T-helper 2 cell treated with Interferon-gamma antibody and Interleukin-4, amounts not matched to agents 5 μg/mL and 100 μg/mL, for 36 hours (primary cell): ENCODE measurements at regions not wholly inside any gene's neighbourhood (a gene's known extent, or its start where the extent isn't known, plus 50 kb on each side); places are given as distances from the start of the nearest gene placed in this dataset.
"Not testable (repeated sequence)": the region's sequence is repeated elsewhere in the genome, so short reads cannot be mapped to it uniquely, and the experiment has no call there.

Experiments
- DNase-seq: peaks from one replicate; pipeline ENCODE4 v3.0.0; 2021; ENCODE audit warnings: low spot score
- H3K27ac Mint-ChIP-seq: one replicate; pipeline ENCODE4 v1.8.0; 2021; ENCODE audit warnings: mild to moderate bottlenecking, mixed read lengths
- H3K27me3 Mint-ChIP-seq: one replicate; pipeline ENCODE4 v1.8.0; 2021; ENCODE audit warnings: low read depth, mixed read lengths
- H3K36me3 Mint-ChIP-seq: one replicate; pipeline ENCODE4 v1.8.0; 2021; ENCODE audit warnings: low read depth, mixed read lengths
- H3K4me1 Mint-ChIP-seq: one replicate; pipeline ENCODE4 v1.8.0; 2021; ENCODE audit warnings: low read depth, mixed read lengths
- H3K4me3 Mint-ChIP-seq: one replicate; pipeline ENCODE4 v1.8.0; 2022; ENCODE audit warnings: mild to moderate bottlenecking, moderate library complexity, mixed read lengths
- H3K9me3 Mint-ChIP-seq: one replicate; pipeline ENCODE4 v1.8.0; 2021; ENCODE audit warnings: mixed read lengths

- no peak for DNase-seq
- H3K4me3 Mint-ChIP-seq = no peak overlapping the region
- no peaks in the 10 kb centered on the region for H3K36me3 Mint-ChIP-seq
- no peak overlapping the region for H3K27ac Mint-ChIP-seq
- H3K9me3 Mint-ChIP-seq = no peaks in the 10 kb centered on the region
- H3K4me1 Mint-ChIP-seq = no peaks in the 10 kb centered on the region
- peaks cover 78% of the 10 kb centered on the region for H3K27me3 Mint-ChIP-seq
Measured at GRCh38 chr12:107859367-107859766, 84.9 kb downstream of the ASCL4 start.

- Mint-ChIP-seq H3K27ac (no peak overlapping the region), H3K27me3 (peaks cover 57% of the 10 kb centered on the region), H3K9me3 (no peaks in the 10 kb centered on the region), H3K36me3 (no peaks in the 10 kb centered on the region), H3K4me3 (no peak overlapping the region), H3K4me1 (no peaks in the 10 kb centered on the region)
- DNase-seq = no peak
Measured at GRCh38 chr12:107864235-107864634, 89.7 kb downstream of the ASCL4 start.

- H3K27me3 Mint-ChIP-seq = peaks cover 57% of the 10 kb centered on the region
- H3K36me3 Mint-ChIP-seq, H3K9me3 Mint-ChIP-seq, DNase-seq, H3K4me1 Mint-ChIP-seq, H3K27ac Mint-ChIP-seq, H3K4me3 Mint-ChIP-seq: not testable (repeated sequence)
Measured at GRCh38 chr12:107864727-107865126, 90.2 kb downstream of the ASCL4 start.

GRCh38 chr12:107873223-107873622 lies 98.7 kb downstream of the ASCL4 start:
- H3K36me3 Mint-ChIP-seq = no peaks in the 10 kb centered on the region

GRCh38 chr12:107875786-107876185 lies 101.3 kb downstream of the ASCL4 start:
- Mint-ChIP-seq H3K4me3 (no peak overlapping the region), H3K9me3 (no peaks in the 10 kb centered on the region), H3K27me3 (peaks cover 4% of the 10 kb centered on the region), H3K36me3 (no peaks in the 10 kb centered on the region), H3K27ac (no peak overlapping the region), H3K4me1 (no peaks in the 10 kb centered on the region)
- DNase-seq = no peak

More at GRCh38 chr12:107873223-107873622, 98.7 kb downstream of the ASCL4 start:
- no peak for DNase-seq
- no peak overlapping the region for H3K4me3 Mint-ChIP-seq
- H3K9me3 Mint-ChIP-seq = no peaks in the 10 kb centered on the region
- H3K4me1 Mint-ChIP-seq = no peaks in the 10 kb centered on the region
- no peak overlapping the region for H3K27ac Mint-ChIP-seq
- H3K27me3 Mint-ChIP-seq = peaks cover 11% of the 10 kb centered on the region

- Mint-ChIP-seq H3K4me3 (no peak overlapping the region), H3K4me1 (peaks cover 2% of the 10 kb centered on the region), H3K27ac (no peak overlapping the region), H3K27me3 (peaks cover 8% of the 10 kb centered on the region), H3K36me3 (no peaks in the 10 kb centered on the region), H3K9me3 (no peaks in the 10 kb centered on the region)
- DNase-seq = peak; percentile 15
Measured at GRCh38 chr12:107884769-107885694, 110.5 kb downstream of the ASCL4 start.

- no peak overlapping the region for H3K4me3 Mint-ChIP-seq
- peaks cover 6% of the 10 kb centered on the region for H3K27me3 Mint-ChIP-seq
- H3K27ac Mint-ChIP-seq = no peak overlapping the region
- no peak for DNase-seq
- no peaks in the 10 kb centered on the region for H3K36me3 Mint-ChIP-seq
- peaks cover 2% of the 10 kb centered on the region for H3K4me1 Mint-ChIP-seq
- no peaks in the 10 kb centered on the region for H3K9me3 Mint-ChIP-seq
Measured at GRCh38 chr12:107888789-107889188, 114.3 kb downstream of the ASCL4 start.

GRCh38 chr12:107891967-107892366 lies 117.5 kb downstream of the ASCL4 start:
- H3K27me3 Mint-ChIP-seq = no peaks in the 10 kb centered on the region
- no peak overlapping the region for H3K4me3 Mint-ChIP-seq
- H3K4me1 Mint-ChIP-seq = no peaks in the 10 kb centered on the region
- H3K27ac Mint-ChIP-seq = no peak overlapping the region
- no peaks in the 10 kb centered on the region for H3K9me3 Mint-ChIP-seq
- no peak for DNase-seq
- no peaks in the 10 kb centered on the region for H3K36me3 Mint-ChIP-seq

- Mint-ChIP-seq H3K9me3 (no peaks in the 10 kb centered on the region), H3K36me3 (no peaks in the 10 kb centered on the region), H3K4me1 (no peaks in the 10 kb centered on the region), H3K4me3 (no peak overlapping the region), H3K27me3 (peaks cover 6% of the 10 kb centered on the region), H3K27ac (no peak overlapping the region)
- no peak for DNase-seq
Measured at GRCh38 chr12:107894589-107894988, 120.1 kb downstream of the ASCL4 start.

- H3K4me3 Mint-ChIP-seq = no peak overlapping the region
- H3K36me3 Mint-ChIP-seq = no peaks in the 10 kb centered on the region
- no peaks in the 10 kb centered on the region for H3K9me3 Mint-ChIP-seq
- H3K27ac Mint-ChIP-seq = no peak overlapping the region
- H3K27me3 Mint-ChIP-seq = peaks cover 6% of the 10 kb centered on the region
- DNase-seq = no peak
- no peaks in the 10 kb centered on the region for H3K4me1 Mint-ChIP-seq
Measured at GRCh38 chr12:107895966-107896365, 121.5 kb downstream of the ASCL4 start.

- no peak overlapping the region for H3K4me3 Mint-ChIP-seq
- H3K4me1 Mint-ChIP-seq = peaks cover 15% of the 10 kb centered on the region
- no peak overlapping the region for H3K27ac Mint-ChIP-seq
- no peaks in the 10 kb centered on the region for H3K9me3 Mint-ChIP-seq
- DNase-seq = no peak
- H3K27me3 Mint-ChIP-seq = peaks cover 20% of the 10 kb centered on the region
- H3K36me3 Mint-ChIP-seq = no peaks in the 10 kb centered on the region
Measured at GRCh38 chr12:107900588-107900987, 126.1 kb downstream of the ASCL4 start.

GRCh38 chr12:107903341-107904061 lies 129.0 kb downstream of the ASCL4 start:
- H3K4me3 Mint-ChIP-seq = peak overlapping the region; percentile 80

GRCh38 chr12:107906707-107907106 lies 132.2 kb downstream of the ASCL4 start:
- Mint-ChIP-seq H3K4me3 (no peak overlapping the region), H3K27ac (no peak overlapping the region), H3K27me3 (peaks cover 49% of the 10 kb centered on the region), H3K4me1 (peaks cover 15% of the 10 kb centered on the region), H3K36me3 (no peaks in the 10 kb centered on the region), H3K9me3 (no peaks in the 10 kb centered on the region)
- no peak for DNase-seq

More at GRCh38 chr12:107903341-107904061, 129.0 kb downstream of the ASCL4 start:
- peaks cover 36% of the 10 kb centered on the region for H3K27me3 Mint-ChIP-seq
- no peaks in the 10 kb centered on the region for H3K9me3 Mint-ChIP-seq
- H3K27ac Mint-ChIP-seq = peak overlapping the region; percentile 62
- DNase-seq = peak; percentile 83
- H3K36me3 Mint-ChIP-seq = no peaks in the 10 kb centered on the region
- peaks cover 15% of the 10 kb centered on the region for H3K4me1 Mint-ChIP-seq

GRCh38 chr12:107912421-107913004 lies 138.0 kb downstream of the ASCL4 start:
- H3K27me3 Mint-ChIP-seq = peaks cover 26% of the 10 kb centered on the region
- peak; percentile 66 for DNase-seq
- peaks cover 5% of the 10 kb centered on the region for H3K4me1 Mint-ChIP-seq
- peak overlapping the region; percentile 92 for H3K4me3 Mint-ChIP-seq
- H3K9me3 Mint-ChIP-seq = no peaks in the 10 kb centered on the region
- H3K36me3 Mint-ChIP-seq = no peaks in the 10 kb centered on the region
- H3K27ac Mint-ChIP-seq = no peak overlapping the region
